SH-SY5Y (cell line): ENCODE measurements at regions not wholly inside any gene's neighbourhood (a gene's known extent, or its start where the extent isn't known, plus 50 kb on each side); places are given as distances from the start of the nearest gene placed in this dataset.

Experiments
- GATA2 ChIP-seq: IDR thresholded peaks from 2 replicates; pipeline ENCODE4 v1.6.1; 2011; ENCODE audit warnings: mild to moderate bottlenecking, low read depth, low read length
- GATA3 ChIP-seq: IDR thresholded peaks from 2 replicates; pipeline ENCODE4 v1.6.1; 2011; ENCODE audit warnings: low read depth, mild to moderate bottlenecking, low read length, moderate library complexity

GRCh38 chr20:60764771-60765170 lies 487.3 kb upstream of the CDH4 start:
- TF ChIP-seq GATA3 = no peak
- no peak for TF ChIP-seq GATA2

GRCh38 chr20:60765821-60766403 lies 486.1 kb upstream of the CDH4 start:
- TF ChIP-seq GATA2 (no peak), GATA3 (no peak)

- TF ChIP-seq GATA2 (no peak), GATA3 (no peak)
Observed at GRCh38 chr20:60768216-60768615, 483.8 kb upstream of the CDH4 start.

GRCh38 chr20:60780388-60781025 lies 471.6 kb upstream of the CDH4 start:
- no peak for TF ChIP-seq GATA3
- no peak for TF ChIP-seq GATA2

- TF ChIP-seq GATA3 (no peak), GATA2 (no peak)
Observed at GRCh38 chr20:60782959-60783625, 469.0 kb upstream of the CDH4 start.

- TF ChIP-seq GATA3 = no peak
- no peak for TF ChIP-seq GATA2
Observed at GRCh38 chr20:60785301-60785700, 466.8 kb upstream of the CDH4 start.

- TF ChIP-seq GATA3 = no peak
- TF ChIP-seq GATA2 = no peak
Observed at GRCh38 chr20:60785785-60786184, 466.3 kb upstream of the CDH4 start.

- TF ChIP-seq GATA3 = no peak
- no peak for TF ChIP-seq GATA2
Observed at GRCh38 chr20:60786686-60787217, 465.3 kb upstream of the CDH4 start.

GRCh38 chr20:60787276-60787675 lies 464.8 kb upstream of the CDH4 start:
- TF ChIP-seq GATA2 (no peak), GATA3 (no peak)

- TF ChIP-seq GATA3 (no peak), GATA2 (no peak)
Observed at GRCh38 chr20:60788070-60788469, 464.0 kb upstream of the CDH4 start.

- no peak for TF ChIP-seq GATA2
- no peak for TF ChIP-seq GATA3
Observed at GRCh38 chr20:60789399-60789798, 462.7 kb upstream of the CDH4 start.

- TF ChIP-seq GATA3 = no peak
- TF ChIP-seq GATA2 = no peak
Observed at GRCh38 chr20:60791823-60792222, 460.2 kb upstream of the CDH4 start.

GRCh38 chr20:60792941-60793340 lies 459.1 kb upstream of the CDH4 start:
- TF ChIP-seq GATA3 (no peak), GATA2 (no peak)

- TF ChIP-seq GATA2 = no peak
- TF ChIP-seq GATA3 = no peak
Observed at GRCh38 chr20:60794674-60795073, 457.4 kb upstream of the CDH4 start.

GRCh38 chr20:60795651-60796050 lies 456.4 kb upstream of the CDH4 start:
- no peak for TF ChIP-seq GATA3
- no peak for TF ChIP-seq GATA2
